ENCODE measurements at regions not wholly inside any gene's neighbourhood (a gene's known extent, or its start where the extent isn't known, plus 50 kb on each side); places are given as distances from the start of the nearest gene placed in this dataset.

- TF ChIP-seq CTCF (IDR thresholded peaks at IDR 0.05; ENCODE audit: poor library complexity), result no peak
- TF ChIP-seq EZH2 (IDR thresholded peaks at IDR 0.05; ENCODE audit: borderline replicate concordance), result no peak
- TF ChIP-seq EZH2phosphoT487 (IDR thresholded peaks at IDR 0.05; ENCODE audit: low read depth, severe bottlenecking, unreplicated experiment), result no peak
Observed at GRCh38 chr10:10776363-10776762, 241.3 kb upstream of the CELF2 start.
